ENCODE measurements at regions not wholly inside any gene's neighbourhood (a gene's known extent, or its start where the extent isn't known, plus 50 kb on each side); places are given as distances from the start of the nearest gene placed in this dataset.

DNA sequence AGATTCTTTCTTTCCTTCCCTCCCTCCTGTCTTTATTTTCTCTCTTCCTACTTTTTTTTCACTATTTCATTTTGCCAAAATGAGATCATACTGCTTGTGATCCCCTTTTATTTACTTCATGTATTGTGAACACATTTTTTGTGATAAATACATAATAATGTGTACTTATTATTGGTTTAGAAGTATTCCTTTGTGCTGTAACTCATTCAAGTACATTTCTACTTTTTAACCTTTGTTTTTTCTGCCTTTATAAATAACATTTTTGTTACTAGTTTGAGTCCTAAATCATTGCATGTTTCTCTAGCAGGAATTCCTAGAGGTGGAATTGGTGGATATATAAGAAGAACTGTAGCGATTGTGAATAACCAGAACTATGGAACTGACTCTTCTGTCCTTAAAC is 214.5 kb upstream of the SFRP2 start:
- TF ChIP-seq, protein P1, sequence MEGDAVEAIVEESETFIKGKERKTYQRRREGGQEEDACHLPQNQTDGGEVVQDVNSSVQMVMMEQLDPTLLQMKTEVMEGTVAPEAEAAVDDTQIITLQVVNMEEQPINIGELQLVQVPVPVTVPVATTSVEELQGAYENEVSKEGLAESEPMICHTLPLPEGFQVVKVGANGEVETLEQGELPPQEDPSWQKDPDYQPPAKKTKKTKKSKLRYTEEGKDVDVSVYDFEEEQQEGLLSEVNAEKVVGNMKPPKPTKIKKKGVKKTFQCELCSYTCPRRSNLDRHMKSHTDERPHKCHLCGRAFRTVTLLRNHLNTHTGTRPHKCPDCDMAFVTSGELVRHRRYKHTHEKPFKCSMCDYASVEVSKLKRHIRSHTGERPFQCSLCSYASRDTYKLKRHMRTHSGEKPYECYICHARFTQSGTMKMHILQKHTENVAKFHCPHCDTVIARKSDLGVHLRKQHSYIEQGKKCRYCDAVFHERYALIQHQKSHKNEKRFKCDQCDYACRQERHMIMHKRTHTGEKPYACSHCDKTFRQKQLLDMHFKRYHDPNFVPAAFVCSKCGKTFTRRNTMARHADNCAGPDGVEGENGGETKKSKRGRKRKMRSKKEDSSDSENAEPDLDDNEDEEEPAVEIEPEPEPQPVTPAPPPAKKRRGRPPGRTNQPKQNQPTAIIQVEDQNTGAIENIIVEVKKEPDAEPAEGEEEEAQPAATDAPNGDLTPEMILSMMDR (IDR thresholded peaks at IDR 0.05; ENCODE audit: extremely low read depth, insufficient read depth, missing control alignments): no peak
- no peak for DNase-seq (ENCODE audit: low spot score)
- in situ Hi-C loops (cut with MboI; ENCODE audit: low pct_unique_long_range_greater_than_20kb, low sequenced_read_pairs, unreplicated experiment): no loop called here

DNA sequence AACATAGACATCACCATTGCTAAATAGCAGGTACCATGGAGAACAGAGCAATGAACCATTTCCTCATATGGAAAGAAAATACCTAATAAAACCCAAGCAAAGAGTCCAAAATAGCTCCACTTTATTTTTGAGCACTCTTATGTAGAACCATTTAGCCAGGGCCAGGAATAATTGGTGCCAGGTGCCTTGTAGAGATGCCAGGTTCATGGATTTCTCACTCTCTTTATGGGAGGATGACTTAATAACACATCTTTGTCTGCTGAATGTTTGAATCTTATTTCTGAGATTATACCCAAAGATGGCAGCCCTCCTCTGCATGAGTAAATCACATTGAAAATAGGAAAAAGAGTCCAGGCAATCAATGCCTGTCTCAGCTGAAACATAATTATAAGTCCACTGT is 212.3 kb upstream of the SFRP2 start:
- in situ Hi-C loops (cut with MboI; ENCODE audit: low pct_unique_long_range_greater_than_20kb, low sequenced_read_pairs, unreplicated experiment): no loop called here

DNA sequence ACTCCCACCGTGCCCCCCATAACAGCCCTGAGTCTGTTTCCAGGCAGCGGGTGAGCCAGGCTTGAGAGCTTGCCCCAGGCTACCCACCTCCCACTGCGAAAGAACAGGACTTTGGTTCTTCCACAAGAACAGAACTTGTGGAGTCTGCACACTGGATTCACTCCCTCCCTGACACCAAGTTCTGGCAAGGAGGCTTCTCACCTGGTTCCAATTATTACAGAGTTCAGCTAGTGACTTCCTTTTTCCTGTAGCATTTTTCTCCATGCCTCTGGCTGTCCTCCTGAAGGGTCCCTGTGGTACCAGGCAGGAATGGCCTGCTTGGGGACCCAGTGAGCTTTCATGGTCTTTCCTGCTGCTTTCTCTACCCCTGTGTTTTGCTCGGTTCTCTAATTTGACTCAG is 208.6 kb upstream of the SFRP2 start:
- TF ChIP-seq, protein P1 (IDR thresholded peaks at IDR 0.05; ENCODE audit: extremely low read depth, insufficient read depth, missing control alignments): no peak
- in situ Hi-C loops (cut with MboI; ENCODE audit: low pct_unique_long_range_greater_than_20kb, low sequenced_read_pairs, unreplicated experiment): no loop called here
- no peak for DNase-seq (ENCODE audit: low spot score)

More for the DNA sequence above, 212.3 kb upstream of the SFRP2 start:
- TF ChIP-seq, protein P1 (IDR thresholded peaks at IDR 0.05; ENCODE audit: extremely low read depth, insufficient read depth, missing control alignments): no peak
- no peak for DNase-seq (ENCODE audit: low spot score)

DNA sequence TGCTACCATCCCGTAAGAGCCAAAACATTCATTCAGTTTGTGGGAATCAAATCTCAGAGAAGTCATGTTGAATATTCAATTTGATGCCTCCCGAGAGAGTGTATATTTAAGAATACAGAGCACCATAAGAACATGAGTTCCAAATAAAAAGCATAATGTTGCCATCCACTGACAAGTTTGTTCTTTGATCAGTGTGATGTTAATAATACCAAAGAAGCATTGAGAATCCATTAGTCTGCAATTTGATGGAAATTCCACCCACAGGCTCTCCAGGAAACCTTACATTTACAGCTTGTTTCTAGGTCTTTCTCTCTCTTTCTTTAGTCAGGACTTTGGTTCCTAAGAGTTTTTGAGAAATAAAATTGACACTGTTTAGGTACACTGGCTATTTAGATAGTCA is 200.6 kb upstream of the SFRP2 start:
- in situ Hi-C loops (cut with MboI; ENCODE audit: low pct_unique_long_range_greater_than_20kb, low sequenced_read_pairs, unreplicated experiment): no loop called here
- TF ChIP-seq, protein P1 (IDR thresholded peaks at IDR 0.05; ENCODE audit: extremely low read depth, insufficient read depth, missing control alignments): no peak
- no peak for DNase-seq (ENCODE audit: low spot score)

DNA sequence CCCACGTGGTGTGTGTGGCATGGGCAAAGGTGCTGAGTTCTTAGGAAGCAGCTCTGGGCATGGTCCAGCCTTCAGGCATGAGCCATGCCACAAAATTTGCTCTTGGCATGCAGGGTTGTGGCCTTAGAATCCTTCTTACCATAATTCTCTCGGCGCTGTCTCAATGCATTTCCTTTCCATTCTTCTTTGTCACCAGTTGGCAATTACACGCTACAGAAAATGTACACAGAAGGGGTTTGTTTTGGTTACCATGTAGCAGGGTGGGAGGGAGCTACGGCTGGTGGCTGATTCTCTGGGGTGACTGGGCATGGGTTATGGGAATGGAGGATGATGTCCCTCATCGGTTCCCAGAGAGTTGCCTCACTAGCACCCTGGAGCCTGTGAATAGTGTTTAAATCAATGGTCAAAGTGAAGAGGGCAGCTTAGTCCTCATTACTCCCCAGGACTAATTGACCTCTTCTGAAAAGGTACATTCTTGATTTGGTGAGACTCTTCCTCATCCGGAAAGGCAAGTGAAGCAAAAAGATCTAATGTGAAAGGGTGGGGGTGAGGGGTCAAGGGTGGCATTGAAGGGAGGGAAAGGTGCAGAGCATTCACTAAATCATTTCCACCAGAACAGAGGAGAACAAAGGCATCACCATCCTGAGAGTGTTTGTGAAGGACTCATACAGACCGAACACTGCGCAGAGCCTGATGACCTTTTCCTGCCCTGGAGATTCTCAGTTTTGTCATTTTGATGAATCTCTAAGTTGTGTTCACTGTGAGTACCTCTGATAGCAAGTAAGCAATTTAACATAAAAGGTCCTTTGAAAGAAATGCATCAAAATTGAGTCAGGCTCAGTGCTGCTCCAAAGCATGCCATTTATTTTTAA is 199.8 kb upstream of the SFRP2 start:
- TF ChIP-seq, protein P1 (IDR thresholded peaks at IDR 0.05; ENCODE audit: extremely low read depth, insufficient read depth, missing control alignments): no peak
- no peak for DNase-seq (ENCODE audit: low spot score)
- in situ Hi-C loops (cut with MboI; ENCODE audit: low pct_unique_long_range_greater_than_20kb, low sequenced_read_pairs, unreplicated experiment): no loop called here

DNA sequence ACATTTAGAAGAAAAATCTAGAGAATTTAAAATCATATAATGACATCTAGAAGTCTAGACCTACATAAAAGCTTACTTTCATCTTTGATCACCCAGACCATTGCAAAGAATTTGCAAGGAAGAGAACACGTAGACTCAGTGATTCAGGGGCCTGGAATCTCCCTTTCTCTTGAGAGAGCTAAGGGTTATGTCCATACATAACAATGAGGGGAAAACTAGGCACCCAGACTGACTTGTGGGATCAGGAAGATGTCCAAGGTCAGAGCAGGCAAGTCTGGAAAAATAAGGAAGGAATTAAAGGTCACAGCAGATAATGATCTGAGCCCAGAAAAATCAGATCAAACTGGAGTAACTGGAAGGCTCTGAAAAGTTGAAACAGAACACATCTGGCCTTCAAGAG is 198.4 kb upstream of the SFRP2 start:
- no peak for DNase-seq (ENCODE audit: low spot score)
- in situ Hi-C loops (cut with MboI; ENCODE audit: low pct_unique_long_range_greater_than_20kb, low sequenced_read_pairs, unreplicated experiment): no loop called here
- TF ChIP-seq, protein P1 (IDR thresholded peaks at IDR 0.05; ENCODE audit: extremely low read depth, insufficient read depth, missing control alignments): no peak
